HG03064 (cell line): ENCODE measurements at regions not wholly inside any gene's neighbourhood (a gene's known extent, or its start where the extent isn't known, plus 50 kb on each side); places are given as distances from the start of the nearest gene placed in this dataset.
"Not testable (repeated sequence)": the region's sequence is repeated elsewhere in the genome, so short reads cannot be mapped to it uniquely, and the experiment has no call there.

Experiments
- ATAC-seq: cut with Tn5 transposase; IDR thresholded peaks from one replicate; pipeline ENCODE4 v1.9.1; 2021; ENCODE audit warnings: low read depth; ENCODE audit not compliant: unreplicated experiment

- ATAC-seq = no peak
Measured at GRCh38 chr4:115201042-115201330, 87.6 kb upstream of the NDST4 start.

DNA sequence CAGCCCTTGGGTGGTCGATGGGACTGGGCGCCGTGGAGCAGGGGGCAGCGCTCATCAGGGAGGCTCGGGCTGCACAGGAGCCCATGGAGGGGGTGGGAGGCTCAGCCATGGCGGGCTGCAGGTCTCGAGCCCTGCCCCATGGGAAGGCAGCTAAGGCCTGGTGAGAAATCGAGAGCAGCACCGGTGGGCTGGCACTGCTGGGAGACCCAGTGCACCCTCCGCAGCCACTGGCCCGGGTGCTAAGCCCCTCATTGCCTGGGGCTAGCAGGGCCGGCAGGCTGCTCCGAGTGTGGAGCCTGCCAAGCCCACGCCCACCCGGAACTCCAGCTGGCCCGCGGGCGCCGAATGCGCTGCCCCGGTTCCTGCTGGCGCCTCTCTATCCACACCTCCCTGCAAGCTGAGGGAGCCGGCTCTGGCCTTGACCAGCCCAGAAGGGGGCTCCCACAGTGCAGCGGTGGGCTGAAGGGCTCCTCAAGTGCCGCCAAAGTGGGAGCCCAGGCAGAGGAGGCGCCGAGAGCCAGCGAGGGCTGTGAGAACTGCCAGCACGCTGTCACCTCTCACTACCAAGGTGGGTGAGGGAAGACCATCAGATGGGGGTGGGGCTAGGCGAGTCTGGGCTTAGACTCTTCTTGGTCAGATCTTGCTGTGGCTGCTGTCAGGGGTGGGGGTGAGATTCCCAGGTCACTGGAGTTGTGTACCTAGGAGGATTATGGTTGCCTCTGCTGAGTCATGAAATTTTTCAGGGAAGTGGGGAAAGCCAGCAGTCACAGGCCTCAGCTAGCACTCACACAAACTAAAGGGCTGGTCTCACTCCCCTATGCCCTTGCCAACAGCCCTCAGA lies 87.0 kb upstream of the NDST4 start:
- ATAC-seq = not testable (repeated sequence)

GRCh38 chr4:115194612-115195011 lies 81.2 kb upstream of the NDST4 start:
- not testable (repeated sequence) for ATAC-seq

DNA sequence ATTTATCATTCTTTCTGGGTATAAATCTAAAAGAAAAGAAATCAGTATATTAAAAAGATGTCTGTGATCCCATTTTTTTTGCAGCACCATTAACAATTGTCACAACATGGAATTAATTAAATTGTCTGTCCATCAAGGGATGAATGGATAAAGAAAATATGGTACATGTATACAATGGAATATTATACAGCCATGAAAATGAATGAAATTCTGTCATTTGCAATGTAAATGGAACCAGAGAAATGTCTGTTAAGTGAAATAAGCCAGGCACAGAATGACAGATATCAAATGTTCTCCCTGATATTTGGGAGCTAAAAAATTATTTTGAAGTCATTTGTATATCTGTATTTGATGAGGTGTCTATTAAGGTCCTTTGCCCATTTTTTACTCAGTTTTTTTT lies 77.1 kb upstream of the NDST4 start:
- ATAC-seq = no peak

GRCh38 chr4:115187136-115187535 lies 73.7 kb upstream of the NDST4 start:
- no peak for ATAC-seq

GRCh38 chr4:115179438-115180062 lies 66.1 kb upstream of the NDST4 start:
- ATAC-seq = not testable (repeated sequence)

GRCh38 chr4:115178687-115179086 lies 65.3 kb upstream of the NDST4 start:
- not testable (repeated sequence) for ATAC-seq

- no peak for ATAC-seq
Measured at GRCh38 chr4:115171220-115171619, 57.8 kb upstream of the NDST4 start.

- no peak for ATAC-seq
Measured at GRCh38 chr4:115165503-115165902, 52.1 kb upstream of the NDST4 start.
